NCI-H128 (cell line): ENCODE measurements at regions not wholly inside any gene's neighbourhood (a gene's known extent, or its start where the extent isn't known, plus 50 kb on each side); places are given as distances from the start of the nearest gene placed in this dataset.
A peak's percentile ranks its signal among the peaks of the same experiment; 100 is the strongest.
"Not testable (repeated sequence)": the region's sequence is repeated elsewhere in the genome, so short reads cannot be mapped to it uniquely, and the experiment has no call there.

Experiments
- DNase-seq: peaks from one replicate; lab custom pipeline; 2025; ENCODE audit not compliant: unreplicated experiment; lab: John Stamatoyannopoulos, UW

DNA sequence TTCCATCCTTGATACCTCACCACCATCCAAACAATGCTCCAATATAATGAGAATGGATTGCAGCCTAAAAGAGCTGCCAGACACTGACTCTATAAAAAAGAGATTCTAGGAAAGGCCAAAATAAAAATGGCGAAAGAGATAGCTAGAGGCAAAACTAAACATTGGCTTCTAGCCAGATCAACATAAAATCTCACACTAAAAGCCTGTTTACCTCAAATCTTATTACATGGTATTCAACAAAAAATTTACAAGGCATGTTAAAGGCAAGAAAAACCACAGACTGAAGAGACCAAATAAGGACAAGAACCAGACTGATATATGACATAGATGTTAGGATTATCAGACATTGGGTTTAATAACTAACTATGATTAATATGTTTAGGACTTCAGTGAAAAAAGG, 1127.0 kb downstream of the DNAJB9 start:
- DNase-seq = no peak

- no peak for DNase-seq
These were observed 1130.0 kb downstream of the DNAJB9 start for GRCh38 chr7:109699661-109700060.

GRCh38 chr7:109713366-109713765, 1143.7 kb downstream of the DNAJB9 start:
- no peak for DNase-seq

DNA sequence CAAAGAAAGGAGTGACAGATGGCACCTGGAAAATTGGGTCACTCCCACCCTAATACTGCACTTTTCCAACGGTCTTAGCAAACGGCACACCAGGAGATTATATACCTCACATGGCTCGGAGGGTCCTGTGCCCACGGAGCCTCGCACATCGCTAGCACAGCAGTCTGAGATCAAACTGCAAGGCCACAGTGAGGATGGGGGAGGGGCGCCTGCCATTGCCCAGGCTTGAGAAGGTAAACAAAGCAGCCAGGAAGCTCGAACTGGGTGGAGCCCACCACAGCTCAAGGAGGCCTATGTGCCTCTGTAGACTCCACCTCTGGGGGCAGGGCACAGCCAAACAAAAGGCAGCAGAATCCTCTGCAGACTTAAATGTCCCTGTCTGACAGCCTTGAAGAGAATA, 1149.7 kb downstream of the DNAJB9 start:
- DNase-seq = not testable (repeated sequence)

DNA sequence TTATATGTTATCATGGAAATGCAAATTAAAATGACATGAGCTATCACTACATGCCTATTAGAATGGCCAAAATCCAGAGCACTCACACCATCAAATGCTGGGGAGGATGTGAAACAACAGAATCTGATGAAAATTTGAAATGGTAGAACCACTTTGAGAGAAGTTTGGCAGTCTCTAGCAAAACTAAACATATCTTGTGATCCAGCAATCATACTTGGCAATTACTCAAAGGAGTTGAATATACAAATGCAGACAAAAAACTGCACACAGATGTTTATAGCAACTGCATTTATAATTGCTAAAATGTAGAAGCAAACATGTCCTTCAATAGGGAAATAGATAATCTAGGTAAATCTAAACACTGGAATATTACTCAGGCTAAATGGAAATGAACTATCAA, 1164.9 kb downstream of the DNAJB9 start:
- no peak for DNase-seq

DNA sequence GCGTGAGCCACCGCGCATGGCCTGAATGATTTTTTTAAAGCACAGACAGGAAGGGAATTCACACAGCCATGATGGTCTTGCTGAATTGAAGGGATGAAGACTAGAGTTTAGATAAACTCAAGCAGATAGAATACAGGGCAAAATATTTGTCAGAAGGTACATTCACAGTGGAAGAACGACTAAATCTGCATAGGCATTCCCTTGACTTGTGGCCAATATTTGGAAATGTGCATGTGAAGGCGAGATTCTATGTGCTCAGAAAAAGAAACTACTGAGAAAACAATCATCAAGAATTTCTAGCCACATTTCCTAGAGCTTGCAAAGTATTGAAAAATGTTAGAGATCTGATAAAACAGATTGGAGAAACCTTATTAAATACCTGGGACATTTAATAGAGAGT, 1166.2 kb downstream of the DNAJB9 start:
- no peak for DNase-seq

DNA sequence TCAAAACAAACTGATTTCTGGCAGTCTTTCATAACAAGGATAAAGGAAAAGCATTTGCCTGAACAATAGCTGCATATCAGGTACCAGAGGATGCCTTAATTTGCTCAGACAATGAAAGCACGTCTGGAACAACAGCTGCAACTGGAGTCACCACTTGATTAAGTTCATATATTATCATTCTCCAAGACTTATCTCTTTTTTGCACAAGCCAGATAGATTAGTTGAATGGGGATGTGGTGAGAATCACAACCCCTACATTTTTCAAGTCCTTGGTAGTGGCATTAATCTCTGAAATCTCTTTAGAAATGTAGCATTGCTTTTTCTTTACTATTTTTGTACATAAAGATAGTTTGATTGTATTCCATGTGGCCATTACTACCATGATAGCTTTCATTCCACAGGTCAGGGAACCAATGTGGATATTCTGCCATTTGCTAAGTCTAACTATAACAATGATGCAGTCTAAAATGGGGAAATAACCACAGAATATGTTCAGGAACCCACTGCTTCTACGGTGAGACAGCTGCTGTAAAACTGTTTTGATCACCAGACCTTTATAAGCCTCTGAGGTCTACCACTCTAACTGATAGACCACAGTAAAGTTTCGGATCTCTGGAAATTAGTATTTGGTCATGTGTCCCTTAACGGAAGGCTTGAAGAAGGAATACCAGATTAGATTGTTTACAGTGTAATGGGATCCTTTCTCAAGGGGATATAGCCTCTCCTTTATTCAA, 1176.2 kb downstream of the DNAJB9 start:
- DNase-seq = no peak

- DNase-seq = no peak
These were observed 1181.6 kb downstream of the DNAJB9 start for GRCh38 chr7:109751241-109751640.

- DNase-seq = no peak
These were observed 1182.4 kb downstream of the DNAJB9 start for GRCh38 chr7:109752068-109752467.

GRCh38 chr7:109757713-109758112, 1188.0 kb downstream of the DNAJB9 start:
- no peak for DNase-seq

- no peak for DNase-seq
These were observed 1193.9 kb downstream of the DNAJB9 start for GRCh38 chr7:109763611-109764010.

DNA sequence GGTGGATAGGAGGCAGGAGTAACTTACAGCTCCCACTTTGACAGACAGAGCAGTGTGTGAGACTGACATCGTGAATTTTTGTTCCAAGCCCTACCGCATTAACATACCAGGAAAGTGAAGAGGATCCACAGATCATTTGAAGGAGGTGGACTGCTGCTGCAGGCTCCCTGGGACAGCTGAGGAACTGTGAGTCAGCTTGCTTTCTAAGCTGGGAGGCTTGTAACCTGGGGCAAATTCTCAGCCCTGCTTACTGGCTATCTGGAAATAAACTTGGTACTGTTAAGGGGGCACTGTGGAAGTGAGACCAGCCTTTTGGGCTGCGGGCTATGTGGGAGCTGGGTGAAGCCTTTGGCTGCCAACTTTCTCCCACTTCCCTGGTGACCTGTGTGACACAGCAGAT, 1202.5 kb downstream of the DNAJB9 start:
- DNase-seq = no peak

DNA sequence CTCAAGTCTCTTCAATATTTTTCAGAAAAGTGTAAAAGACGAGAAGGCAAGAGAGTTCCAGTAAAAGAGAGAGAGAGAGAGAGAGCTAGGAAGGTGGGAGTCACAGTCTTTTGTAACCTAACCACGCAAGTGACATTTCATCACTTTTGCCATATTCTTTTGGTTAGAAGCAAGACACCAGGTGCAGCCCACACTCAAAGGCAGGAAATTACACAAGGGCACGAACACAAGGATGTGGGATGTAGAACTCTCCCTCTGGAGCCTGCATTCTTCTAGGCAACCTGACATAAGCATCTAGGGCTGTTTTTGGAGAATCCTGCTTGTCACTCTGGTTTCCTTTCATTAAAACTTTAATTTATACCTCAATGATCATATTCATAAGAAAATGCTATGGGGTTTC, 1213.1 kb downstream of the DNAJB9 start:
- no peak for DNase-seq

DNA sequence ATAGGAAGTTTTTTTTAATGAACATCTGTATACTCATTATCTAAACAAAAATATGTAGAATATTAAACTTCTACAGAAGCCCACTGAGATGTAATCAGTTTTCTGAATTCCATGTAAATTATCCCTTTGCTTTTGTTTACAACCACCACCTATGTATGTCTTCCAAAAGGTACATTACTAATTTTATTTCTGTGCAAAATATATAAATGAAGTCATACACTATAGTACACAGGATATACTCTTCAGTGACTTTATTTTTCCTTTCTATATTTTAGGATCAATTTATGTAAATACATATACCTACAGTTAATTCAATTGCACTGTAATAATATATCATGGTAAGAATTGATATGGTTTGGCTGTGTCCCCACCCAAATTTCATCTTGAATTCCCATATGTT, 1236.9 kb downstream of the DNAJB9 start:
- no peak for DNase-seq

- no peak for DNase-seq
These were observed 1251.5 kb downstream of the DNAJB9 start for GRCh38 chr7:109821156-109821555.

- no peak for DNase-seq
These were observed 1256.1 kb upstream of the LRRN3 start for GRCh38 chr7:109834851-109835250.

DNA sequence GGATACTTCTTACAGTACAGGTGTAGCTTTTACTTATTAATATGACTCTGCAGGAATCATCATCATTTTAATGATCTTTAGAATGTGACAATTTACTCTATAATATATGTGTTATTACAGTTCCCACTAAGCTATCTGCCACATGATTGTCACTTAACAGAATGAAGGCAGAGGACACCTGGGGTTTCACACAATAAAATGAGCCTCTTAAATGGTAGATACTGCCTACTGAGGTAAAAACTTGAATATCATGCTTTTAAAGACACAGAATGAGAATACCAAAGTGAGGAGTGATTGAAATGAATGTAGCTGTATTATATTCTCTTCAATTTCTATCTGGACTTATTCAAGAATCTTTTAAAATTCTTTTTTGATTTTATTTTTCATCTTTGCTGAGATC, 1255.3 kb upstream of the LRRN3 start:
- DNase-seq = no peak

DNA sequence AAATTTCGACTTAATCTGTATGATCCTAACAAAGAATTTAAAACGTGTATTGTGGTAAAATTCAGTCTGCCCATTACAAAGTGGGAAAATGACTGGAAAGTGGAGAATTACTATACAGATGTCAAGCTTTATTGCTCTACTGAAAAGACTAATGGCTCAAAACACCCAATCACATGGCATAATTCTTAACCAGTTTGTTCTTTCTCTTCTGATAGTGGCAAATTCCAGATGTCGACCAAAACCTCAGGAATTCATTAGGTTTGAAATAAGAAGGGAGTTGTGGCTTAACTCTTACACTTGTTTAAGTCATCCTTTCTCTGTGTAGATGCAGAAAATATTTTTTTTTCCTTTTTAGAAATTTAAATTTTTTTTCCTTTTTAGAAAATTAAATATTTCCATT, 1254.9 kb upstream of the LRRN3 start:
- DNase-seq = no peak

- DNase-seq = no peak
These were observed 1248.5 kb upstream of the LRRN3 start for GRCh38 chr7:109842386-109842785.

DNA sequence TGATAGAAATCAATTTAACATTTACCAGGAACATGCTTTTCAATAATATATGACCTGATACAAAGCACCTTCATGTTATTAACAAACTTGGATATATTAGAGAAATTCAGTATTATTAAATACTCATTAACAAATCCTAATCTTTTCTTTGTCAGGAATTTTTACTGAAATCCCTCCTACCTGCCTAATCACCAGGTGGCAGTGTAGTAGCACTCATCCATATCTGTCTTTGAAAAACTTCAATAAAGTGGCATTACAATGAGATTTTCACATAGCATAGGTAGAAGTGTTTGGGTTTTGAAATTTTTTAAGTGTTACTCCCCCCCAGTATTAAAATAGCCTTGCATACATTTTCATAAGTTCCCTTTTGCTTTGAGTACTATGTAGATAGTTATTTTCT, 1246.6 kb upstream of the LRRN3 start:
- DNase-seq = peak; percentile 9

DNA sequence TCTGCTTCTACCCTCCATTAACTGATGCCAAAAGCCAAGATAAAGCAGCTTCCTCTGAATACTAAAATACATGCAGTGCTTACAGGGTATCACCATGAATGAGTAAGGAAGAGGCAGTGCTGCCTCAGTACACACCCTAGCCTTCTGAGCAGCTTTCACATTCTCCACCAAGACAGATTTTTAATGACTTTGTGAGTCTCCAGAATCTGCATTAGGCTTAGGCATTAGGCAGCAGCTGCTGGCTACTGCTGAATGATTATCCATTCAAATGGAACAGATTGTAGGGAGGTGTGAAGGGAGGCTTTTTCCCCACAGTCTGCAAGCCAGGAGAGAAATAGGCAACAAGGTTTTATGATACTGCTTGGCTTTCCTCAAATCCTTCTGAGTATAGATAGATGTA, 1226.7 kb upstream of the LRRN3 start:
- no peak for DNase-seq

- DNase-seq = no peak
These were observed 1222.6 kb upstream of the LRRN3 start for GRCh38 chr7:109868215-109868860.

DNA sequence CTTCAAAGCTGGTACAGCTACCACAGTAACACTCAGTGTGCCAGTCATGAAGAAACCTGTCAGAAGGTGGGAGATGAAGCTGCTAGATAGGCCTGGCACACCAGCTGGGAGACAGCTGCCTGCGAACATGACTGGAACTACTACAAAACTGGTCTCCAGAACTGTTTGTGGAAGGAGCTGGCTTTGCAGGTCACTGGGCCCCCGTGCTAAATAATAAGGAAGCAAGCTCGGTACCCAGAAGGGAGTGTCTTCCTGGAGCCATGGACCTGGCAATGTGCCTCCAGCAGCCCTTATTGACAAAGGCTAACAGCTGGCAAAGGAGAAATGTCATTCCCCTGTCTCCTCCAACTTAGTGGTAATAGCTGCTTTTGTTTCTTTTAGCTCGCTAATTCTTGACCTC, 1217.6 kb upstream of the LRRN3 start:
- no peak for DNase-seq
